NT2/D1 (cell line): ENCODE measurements at regions not wholly inside any gene's neighbourhood (a gene's known extent, or its start where the extent isn't known, plus 50 kb on each side); places are given as distances from the start of the nearest gene placed in this dataset.

Experiments used
- SUZ12 ChIP-seq: IDR thresholded peaks from 2 replicates; pipeline ENCODE4 v1.6.1; 2011; ENCODE audit not compliant: insufficient read length, insufficient read depth; ENCODE audit errors: extremely low read depth
- YY1 ChIP-seq: IDR thresholded peaks from 2 replicates; pipeline ENCODE4 v1.6.1; 2011; ENCODE audit not compliant: insufficient read length, insufficient read depth
- ZNF274 ChIP-seq: IDR thresholded peaks from 2 replicates; pipeline ENCODE4 v1.6.1; 2011; ENCODE audit warnings: mild to moderate bottlenecking, low read depth, low read length

DNA sequence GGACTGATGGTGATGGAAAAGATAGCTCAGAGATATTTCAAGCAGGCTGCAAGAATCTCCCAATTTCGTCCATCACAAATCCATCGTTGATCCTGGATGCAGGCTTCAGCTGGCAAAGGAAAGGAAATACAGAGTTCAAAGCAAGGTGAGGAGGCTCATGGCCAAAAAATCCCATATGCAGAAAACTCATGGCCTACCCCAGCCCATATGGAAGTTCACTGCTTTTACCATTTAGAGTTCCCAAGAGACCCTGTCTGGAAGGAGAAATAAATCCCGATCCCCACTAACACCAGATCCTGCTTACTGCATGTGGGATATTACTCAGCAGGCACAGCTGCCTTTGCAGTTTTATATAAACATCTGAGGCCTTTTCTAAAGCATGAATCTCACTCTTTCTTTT, 412.9 kb upstream of the SPRY2 start:
- no peak for TF ChIP-seq SUZ12
- TF ChIP-seq YY1 = no peak
- no peak for TF ChIP-seq ZNF274
